DMS114 treated with DMSO at 0.1 percent for 48 hours (cell line): ENCODE measurements at regions not wholly inside any gene's neighbourhood (a gene's known extent, or its start where the extent isn't known, plus 50 kb on each side); places are given as distances from the start of the nearest gene placed in this dataset.

ENCODE experiments used
- DNase-seq: peaks from one replicate; lab custom pipeline; 2025; ENCODE audit not compliant: unreplicated experiment; lab: John Stamatoyannopoulos, UW

DNA sequence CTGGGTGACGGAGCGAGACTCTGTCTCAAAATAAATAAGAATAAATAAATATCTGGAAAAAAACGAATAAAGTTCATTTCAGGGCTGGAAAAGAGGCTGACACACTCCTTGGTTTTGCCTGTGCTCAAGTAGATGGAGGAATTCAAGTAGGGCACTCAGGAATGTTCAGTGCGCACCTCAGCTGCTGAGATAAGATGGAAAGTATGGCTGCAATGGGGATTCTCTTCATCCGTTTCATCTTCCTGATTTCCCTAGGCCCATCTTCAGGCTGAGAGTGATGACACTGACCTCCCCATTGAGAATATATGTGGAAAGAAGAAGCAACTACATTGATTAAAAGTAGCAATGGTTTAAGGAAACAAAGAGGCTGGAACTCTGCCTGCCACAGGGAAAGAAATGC is 130.5 kb upstream of the ZNF644 start:
- DNase-seq: no peak

DNA sequence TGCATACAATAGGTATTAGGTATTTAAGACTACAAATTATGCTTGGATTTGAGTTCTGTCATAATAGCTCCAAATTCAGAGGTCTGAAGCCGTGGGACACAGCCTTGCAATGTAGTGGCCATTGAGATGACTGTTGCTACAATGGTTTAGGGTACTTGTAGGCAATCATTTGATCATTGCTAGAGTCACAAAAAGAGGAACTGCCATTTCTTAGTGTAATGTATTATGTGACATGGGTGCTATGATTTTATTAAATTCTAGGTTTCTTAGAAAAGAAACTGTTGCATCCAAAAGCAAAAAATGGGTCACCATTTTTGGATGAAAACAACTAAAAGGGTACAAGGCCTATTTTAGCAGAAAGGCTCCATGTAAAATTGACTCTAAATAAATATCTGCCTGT is 129.9 kb upstream of the ZNF644 start:
- no peak for DNase-seq

DNA sequence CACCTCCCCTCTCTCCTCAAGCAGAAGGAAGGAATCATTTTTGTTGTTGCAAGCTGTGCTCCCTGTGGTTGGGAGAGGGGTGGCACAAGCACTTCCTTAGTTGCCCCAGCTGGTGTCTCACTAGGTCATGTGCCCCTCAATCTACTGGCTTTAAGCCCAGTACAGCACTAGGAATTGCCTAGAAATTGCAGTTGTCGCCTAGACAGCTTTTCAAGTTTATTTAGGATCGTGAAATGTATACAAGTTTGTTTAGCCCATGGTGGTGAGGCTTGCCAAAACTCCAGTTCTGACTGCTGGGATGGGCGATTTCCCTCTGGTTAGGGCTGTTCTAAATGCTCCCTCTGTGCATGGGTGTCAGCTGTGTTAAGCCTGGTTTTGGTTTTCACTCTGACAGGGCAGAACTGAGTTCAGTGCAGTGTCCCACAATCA is 126.8 kb upstream of the ZNF644 start:
- no peak for DNase-seq

DNA sequence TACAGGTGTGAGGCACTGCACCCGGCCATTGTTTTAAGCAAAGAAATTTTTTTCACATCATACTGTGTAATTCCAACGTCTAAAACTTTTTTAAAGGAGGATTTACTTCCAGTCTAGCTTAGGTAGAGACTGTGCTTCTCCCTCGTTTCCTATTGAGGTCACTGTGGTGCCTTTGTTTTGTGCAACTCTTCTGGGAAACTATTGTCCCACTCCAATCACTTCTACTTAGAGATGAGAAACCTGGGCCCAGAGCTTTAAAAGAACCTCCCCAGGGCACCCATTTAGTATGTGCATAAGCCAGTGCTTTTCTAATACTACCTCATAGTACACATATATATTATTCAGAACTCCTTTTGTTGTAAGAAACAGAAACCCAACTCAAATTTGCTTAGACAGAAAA is 120.0 kb upstream of the ZNF644 start:
- DNase-seq: no peak

- no peak for DNase-seq
Observed at GRCh38 chr1:91138959-91139358, 117.1 kb upstream of the ZNF644 start.

- no peak for DNase-seq
Observed at GRCh38 chr1:91137173-91137852, 115.5 kb upstream of the ZNF644 start.

DNA sequence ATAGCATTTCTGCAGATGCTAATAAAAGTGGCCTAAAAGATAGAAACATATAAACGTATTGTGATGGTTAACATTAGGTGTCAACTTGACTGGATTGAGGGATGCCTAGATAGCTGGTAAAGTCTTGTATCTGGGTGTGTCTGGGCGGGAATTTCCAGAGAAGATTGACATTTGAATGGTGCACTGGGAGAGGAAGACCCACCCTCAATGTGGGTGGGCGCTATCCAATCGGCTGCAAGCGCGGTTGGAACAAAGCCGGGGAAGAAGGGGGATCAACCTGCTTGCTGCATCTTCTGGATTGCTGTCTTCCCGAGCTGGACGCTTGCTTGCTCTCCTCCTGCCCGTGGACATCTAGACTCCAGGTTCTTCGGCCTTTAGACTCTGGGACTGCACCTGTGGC is 114.0 kb upstream of the ZNF644 start:
- DNase-seq: no peak

- no peak for DNase-seq
Observed at GRCh38 chr1:91133248-91133647, 111.4 kb upstream of the ZNF644 start.

DNA sequence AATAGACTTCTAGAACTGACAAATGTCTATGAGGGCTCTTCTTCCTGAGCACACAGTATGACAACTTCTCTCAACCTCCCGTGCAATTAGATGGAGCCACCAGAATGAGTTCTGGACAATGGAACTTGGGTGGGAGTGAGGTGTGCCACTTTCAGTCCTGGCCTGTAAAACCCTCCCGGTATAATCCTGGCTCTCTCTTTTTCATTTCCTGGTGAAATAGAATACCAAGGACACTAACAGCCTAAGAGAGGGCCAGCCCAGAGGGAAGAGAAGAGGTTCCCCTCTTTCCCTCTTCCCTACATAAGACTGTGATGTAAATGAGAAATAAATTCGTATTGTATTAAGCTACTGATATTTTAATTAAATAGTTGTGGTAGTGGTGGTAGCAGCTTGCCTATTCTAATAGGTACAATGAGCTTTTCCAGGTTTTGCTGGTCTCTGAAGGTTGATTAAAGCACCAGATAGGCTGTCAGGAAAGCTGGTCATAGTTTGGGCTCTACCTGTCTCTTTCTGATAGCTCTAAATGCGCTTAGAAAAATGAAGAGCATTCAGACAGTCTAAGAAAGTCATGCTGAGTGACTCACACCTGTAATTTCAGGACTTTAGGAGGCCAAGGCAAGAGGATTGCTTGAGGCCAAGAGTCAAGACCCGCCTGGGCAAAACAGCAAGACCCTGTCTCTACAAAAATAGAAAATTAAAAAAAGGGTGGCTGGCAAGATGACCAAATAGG is 108.6 kb upstream of the ZNF644 start:
- DNase-seq: no peak

DNA sequence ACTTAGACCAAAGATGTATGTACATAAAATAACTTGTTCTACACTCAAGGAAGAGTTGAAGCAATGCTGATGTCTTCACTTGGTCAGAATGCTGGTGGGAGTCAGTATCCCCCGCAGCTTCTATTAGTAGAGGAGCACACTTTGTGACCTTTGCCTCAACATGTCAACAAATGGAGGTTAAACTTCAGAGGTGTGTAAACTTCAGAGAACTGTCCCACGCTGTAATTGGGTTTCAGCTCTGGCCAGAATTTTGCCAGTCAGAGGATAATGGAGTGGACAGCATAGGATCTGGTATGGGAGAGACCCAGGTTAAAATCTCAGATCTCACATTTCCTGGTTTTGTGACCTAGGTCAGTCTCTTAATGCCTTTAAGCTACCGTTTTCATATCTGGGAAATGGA is 107.6 kb upstream of the ZNF644 start:
- DNase-seq: no peak

GRCh38 chr1:91129017-91129416 is 107.2 kb upstream of the ZNF644 start:
- no peak for DNase-seq

DNA sequence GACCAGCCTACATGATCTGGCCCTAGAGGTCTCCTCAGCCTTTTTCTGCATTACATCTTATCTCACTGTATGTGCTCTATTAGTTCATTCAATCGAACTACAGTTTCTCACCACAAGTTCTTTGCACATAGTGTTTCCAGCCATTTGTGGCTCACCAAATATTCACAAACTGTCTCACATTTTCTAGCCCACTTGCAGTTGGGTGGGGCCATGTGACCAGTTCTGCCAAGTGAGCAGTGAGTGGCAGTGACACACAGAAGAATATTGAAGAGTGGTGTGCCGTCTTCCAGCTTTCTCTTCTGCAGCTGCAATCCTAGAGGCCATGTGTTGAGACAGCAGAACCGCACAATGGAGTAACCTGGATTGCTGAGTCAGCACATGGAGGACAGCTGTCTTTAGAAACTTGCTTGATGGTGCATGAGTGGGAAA is 103.2 kb upstream of the ZNF644 start:
- no peak for DNase-seq

GRCh38 chr1:91124290-91124985 is 102.6 kb upstream of the ZNF644 start:
- no peak for DNase-seq

DNA sequence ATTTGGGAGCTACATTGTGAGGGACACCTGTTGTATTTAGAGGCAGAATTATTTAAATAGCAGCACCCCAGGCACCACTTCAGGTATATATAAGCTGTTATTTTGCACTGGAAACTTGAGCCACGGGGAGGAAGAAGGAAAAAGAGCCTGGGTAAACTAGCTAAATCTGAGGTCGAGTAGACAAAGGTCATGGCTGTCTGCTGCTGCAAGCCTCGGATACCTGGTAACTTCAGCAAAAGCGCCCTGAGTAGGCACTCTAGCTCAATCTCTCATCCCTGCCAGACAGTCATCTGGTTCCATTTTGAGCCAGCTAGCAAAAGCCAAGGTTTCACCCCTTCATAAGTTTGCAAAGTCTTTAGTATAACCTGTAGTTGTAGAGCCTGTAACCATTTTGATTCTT is 101.9 kb upstream of the ZNF644 start:
- DNase-seq: no peak

DNA sequence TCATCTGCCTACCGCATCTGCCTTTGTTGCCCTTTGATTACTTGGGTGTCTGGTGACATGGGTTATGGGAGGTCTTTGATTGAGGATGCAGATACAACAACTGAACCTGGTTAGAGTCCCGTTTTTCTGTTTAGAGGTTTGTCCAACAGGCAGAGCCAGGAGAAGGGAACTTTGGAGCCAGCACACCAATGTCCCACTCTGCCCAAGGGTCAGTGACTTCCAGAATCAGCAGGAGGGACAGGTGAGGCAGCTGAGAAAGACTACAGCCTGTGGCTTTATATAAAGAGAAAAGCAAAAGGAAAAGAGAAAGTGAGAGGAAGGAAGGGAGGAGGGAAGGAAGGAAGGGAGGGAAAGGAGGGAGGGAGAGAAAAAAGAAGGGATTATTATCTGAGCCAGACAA is 101.5 kb upstream of the ZNF644 start:
- DNase-seq: no peak

- DNase-seq: no peak
Observed at GRCh38 chr1:91122106-91122717, 100.4 kb upstream of the ZNF644 start.

DNA sequence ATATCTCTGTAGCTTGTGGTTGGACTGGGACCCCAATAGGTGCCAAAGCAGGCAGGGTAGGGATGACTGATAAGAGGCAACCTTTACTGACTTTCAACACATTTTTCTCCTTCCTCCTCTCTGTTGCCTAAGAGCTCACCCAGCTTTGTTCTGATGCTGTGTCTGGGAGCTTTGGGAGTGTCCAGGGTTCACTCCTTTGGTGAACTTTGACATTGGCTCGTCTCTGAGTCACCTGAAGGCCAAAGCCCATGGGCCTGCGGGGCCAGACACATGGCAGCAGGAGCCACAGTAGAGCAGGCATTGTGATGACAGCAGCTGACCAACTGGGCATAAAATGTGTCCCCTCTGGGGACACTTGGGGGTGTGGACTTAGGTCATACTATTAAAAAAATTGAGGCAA is 99.5 kb upstream of the ZNF644 start:
- no peak for DNase-seq

- DNase-seq: no peak
Observed at GRCh38 chr1:91120936-91121335, 99.1 kb upstream of the ZNF644 start.

GRCh38 chr1:91120421-91120820 is 98.6 kb upstream of the ZNF644 start:
- DNase-seq: no peak

GRCh38 chr1:91104712-91105111 is 82.9 kb upstream of the ZNF644 start:
- DNase-seq: no peak

DNA sequence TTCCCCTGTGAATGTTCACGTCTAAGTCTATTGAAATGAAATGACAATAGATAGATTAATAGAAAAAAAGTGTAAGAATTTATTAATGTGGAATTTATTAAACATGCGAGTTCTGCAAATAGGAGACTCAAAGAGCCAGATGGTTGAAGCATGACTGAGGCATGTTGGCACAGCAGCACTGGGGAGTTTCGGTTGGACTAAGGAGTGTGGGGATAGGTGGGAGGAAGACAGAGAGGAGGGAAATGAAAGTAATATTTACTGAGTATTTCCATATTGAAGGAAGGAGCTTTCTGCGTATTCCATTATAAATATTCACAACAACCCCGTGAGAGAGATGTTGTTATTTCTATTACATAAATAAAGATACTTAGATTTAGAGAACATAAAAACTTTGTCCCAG is 79.5 kb upstream of the ZNF644 start:
- DNase-seq: no peak
